ENCODE measurements at regions not wholly inside any gene's neighbourhood (a gene's known extent, or its start where the extent isn't known, plus 50 kb on each side); places are given as distances from the start of the nearest gene placed in this dataset.
"Not testable (repeated sequence)": the region's sequence is repeated elsewhere in the genome, so short reads cannot be mapped to it uniquely, and the experiment has no call there.

DNA sequence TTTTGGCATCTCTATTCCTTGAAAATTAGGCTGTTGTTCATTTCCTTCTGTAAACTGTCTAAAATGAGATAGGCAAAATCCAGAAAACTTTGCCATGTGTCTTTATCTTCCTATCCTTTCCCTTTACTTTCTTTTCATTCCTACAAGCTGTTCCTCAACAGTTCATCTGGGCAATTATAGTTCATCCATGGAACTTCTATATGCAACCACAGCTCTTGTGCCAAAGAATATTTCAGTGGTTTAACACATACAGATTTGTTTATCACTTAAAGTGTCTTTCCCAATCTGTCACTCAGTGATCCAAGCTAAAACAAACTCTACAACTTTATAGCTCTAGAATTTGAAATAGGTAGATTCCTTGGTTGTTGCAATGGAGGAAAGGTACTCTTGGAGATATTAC, 230.3 kb upstream of the EPHA6 start:
- no peak for DNase-seq (ENCODE audit: low read depth)
- POLR2A ChIA-PET: no interaction called here
- no peak for TF ChIP-seq CTCF (IDR thresholded peaks at IDR 0.05; ENCODE audit: insufficient read depth, low read depth, low read length)
- CTCF ChIA-PET: no interaction called here
- no peaks in the 10 kb centered on the region for H3K36me3 ChIP-seq (ENCODE audit: control insufficient read depth, insufficient read depth, low read length)
- H3K4me3 ChIP-seq (ENCODE audit: low read depth, low read length): no peak overlapping the region
- H3K27me3 ChIP-seq (ENCODE audit: control insufficient read depth, insufficient read depth, low read length): no peaks in the 10 kb centered on the region

DNA sequence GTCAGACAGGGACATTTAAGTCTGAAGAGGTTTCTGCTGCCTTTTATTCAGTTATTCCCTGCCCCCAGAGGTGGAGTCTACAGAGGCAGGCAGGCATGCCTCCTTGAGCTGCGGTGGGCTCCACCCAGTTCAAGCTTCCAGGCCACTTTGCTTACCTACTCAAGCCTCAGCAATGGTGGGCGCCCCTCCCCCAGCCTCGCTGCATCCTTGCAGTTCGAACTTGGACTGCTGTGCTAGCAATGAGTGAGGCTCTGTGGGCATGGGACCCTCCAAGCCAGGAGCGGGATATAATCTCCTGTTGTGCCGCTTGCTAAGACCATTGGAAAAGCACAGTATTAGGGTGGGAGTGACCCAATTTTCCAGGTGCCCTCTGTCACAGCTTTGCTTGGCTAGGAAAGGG, 207.5 kb upstream of the EPHA6 start:
- H3K27me3 ChIP-seq (ENCODE audit: control insufficient read depth, insufficient read depth, low read length); H3K36me3 ChIP-seq (ENCODE audit: control insufficient read depth, insufficient read depth, low read length); CTCF ChIA-PET; H3K4me3 ChIP-seq (ENCODE audit: low read depth, low read length); POLR2A ChIA-PET; DNase-seq (ENCODE audit: low read depth): not testable (repeated sequence)

GRCh38 chr3:96619475-96619874, 194.9 kb upstream of the EPHA6 start:
- POLR2A ChIA-PET: no interaction called here
- Histone ChIP-seq H3K36me3 (ENCODE audit: control insufficient read depth, insufficient read depth, low read length) (no peaks in the 10 kb centered on the region), H3K27me3 (ENCODE audit: control insufficient read depth, insufficient read depth, low read length) (no peaks in the 10 kb centered on the region), H3K4me3 (ENCODE audit: low read depth, low read length) (no peak overlapping the region)
- no peak for DNase-seq (ENCODE audit: low read depth)
- CTCF ChIA-PET: no interaction called here
- no peak for TF ChIP-seq CTCF (IDR thresholded peaks at IDR 0.05; ENCODE audit: insufficient read depth, low read depth, low read length)

GRCh38 chr3:96622878-96623277, 191.5 kb upstream of the EPHA6 start:
- CTCF ChIA-PET: no interaction called here
- TF ChIP-seq CTCF (IDR thresholded peaks at IDR 0.05; ENCODE audit: insufficient read depth, low read depth, low read length): no peak
- DNase-seq (ENCODE audit: low read depth): no peak
- Histone ChIP-seq H3K36me3 (ENCODE audit: control insufficient read depth, insufficient read depth, low read length) (no peaks in the 10 kb centered on the region), H3K4me3 (ENCODE audit: low read depth, low read length) (no peak overlapping the region), H3K27me3 (ENCODE audit: control insufficient read depth, insufficient read depth, low read length) (no peaks in the 10 kb centered on the region)
- POLR2A ChIA-PET: no interaction called here

DNA sequence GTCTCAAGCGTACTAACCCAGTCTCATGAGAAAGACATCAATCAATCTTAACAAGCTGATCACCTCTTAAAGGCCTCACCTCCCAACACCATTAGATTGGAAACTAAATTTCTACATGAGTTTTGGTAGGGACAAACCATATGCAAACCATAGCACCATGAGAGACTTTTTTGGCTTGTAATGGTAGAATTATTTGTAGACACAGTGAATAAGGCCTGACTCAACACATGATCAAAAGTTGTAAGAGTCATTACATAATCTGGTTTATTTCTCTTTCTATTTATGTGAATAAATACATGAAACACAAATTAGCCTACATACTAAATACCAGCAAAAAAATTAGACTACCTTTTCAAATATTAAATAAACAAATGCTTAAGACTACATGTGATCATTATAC, 183.3 kb upstream of the EPHA6 start:
- Histone ChIP-seq H3K4me3 (ENCODE audit: low read depth, low read length) (no peak overlapping the region), H3K36me3 (ENCODE audit: control insufficient read depth, insufficient read depth, low read length) (no peaks in the 10 kb centered on the region), H3K27me3 (ENCODE audit: control insufficient read depth, insufficient read depth, low read length) (no peaks in the 10 kb centered on the region)
- no peak for DNase-seq (ENCODE audit: low read depth)
- ChIA-PET POLR2A (no interaction called here), CTCF (no interaction called here)
- no peak for TF ChIP-seq CTCF (IDR thresholded peaks at IDR 0.05; ENCODE audit: insufficient read depth, low read depth, low read length)

DNA sequence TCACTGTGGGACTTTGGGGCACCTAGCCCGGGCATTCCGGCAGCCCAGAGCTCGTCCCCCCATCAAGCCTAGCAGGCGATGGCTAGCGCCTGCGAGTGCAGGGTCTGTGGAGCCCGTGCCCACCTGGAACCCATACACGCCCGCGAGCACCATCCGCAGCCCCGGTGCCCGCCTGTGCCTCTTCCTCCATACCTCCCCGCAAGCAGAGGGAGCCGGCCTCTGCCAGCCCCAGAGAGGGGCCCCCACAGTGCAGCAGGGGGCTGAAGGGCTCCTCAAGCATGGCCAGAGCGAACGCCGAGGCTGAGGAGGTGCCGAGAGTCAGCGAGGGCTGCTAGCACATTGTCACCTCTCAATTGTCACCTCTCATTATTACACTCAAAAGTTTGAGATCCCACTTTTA, 167.8 kb upstream of the EPHA6 start:
- no peaks in the 10 kb centered on the region for H3K27me3 ChIP-seq (ENCODE audit: control insufficient read depth, insufficient read depth, low read length)
- H3K4me3 ChIP-seq (ENCODE audit: low read depth, low read length): no peak overlapping the region
- no peak for DNase-seq (ENCODE audit: low read depth)
- CTCF ChIA-PET: no interaction called here
- TF ChIP-seq CTCF (IDR thresholded peaks at IDR 0.05; ENCODE audit: insufficient read depth, low read depth, low read length): no peak
- no peaks in the 10 kb centered on the region for H3K36me3 ChIP-seq (ENCODE audit: control insufficient read depth, insufficient read depth, low read length)
- POLR2A ChIA-PET: no interaction called here
